Gastrocnemius medialis (tissue), 4 donors: ENCODE measurements at regions not wholly inside any gene's neighbourhood (a gene's known extent, or its start where the extent isn't known, plus 50 kb on each side); places are given as distances from the start of the nearest gene placed in this dataset.

Source experiments
- ATAC-seq, 2 donors: fragments of 150-250 bp; one replicate each; pipeline ENCODE4 v1.9.1; 2016
- DNase-seq, 2 donors: peaks; one replicate each; pipeline ENCODE4 v3.0.0-alpha.2; 2019
- H3K27ac ChIP-seq, 4 donors: fragments of 200-600 bp; sonication (generic); 1 replicate in 1 of 4; 2 replicates in 3 of 4; pipeline ENCODE4 v1.5.1; 2016 to 2018; ENCODE audit warnings: mild to moderate bottlenecking in 2 of 4, moderate library complexity in 1 of 4
- H3K27me3 ChIP-seq, 3 donors: fragments of 200-600 bp; sonication (generic) in 2 of 3; 1 replicate in 1 of 3; 2 replicates in 2 of 3; pipeline versions ENCODE4 v1.5.1 to v1.6.0; 2016 to 2019; ENCODE audit warnings: mild to moderate bottlenecking in 1 of 3, moderate library complexity in 1 of 3
- H3K36me3 ChIP-seq, 2 donors: fragments of 200-600 bp; sonication (generic) in 1 of 2; one replicate each; pipeline ENCODE4 v1.5.1; 2017 to 2018
- H3K4me1 ChIP-seq, 2 donors: fragments of 200-600 bp; sonication (generic) in 1 of 2; one replicate each; pipeline ENCODE4 v1.5.1; 2016 to 2017; ENCODE audit warnings: mild to moderate bottlenecking in 2 of 2
- H3K4me3 ChIP-seq, 4 donors: fragments of 200-600 bp; sonication (generic) in 3 of 4; 1 replicate in 1 of 4; 2 replicates in 3 of 4; pipeline ENCODE4 v1.5.1; 2016 to 2019; ENCODE audit warnings: mild to moderate bottlenecking in 2 of 4
- H3K9me3 ChIP-seq, 3 donors: fragments of 200-600 bp; sonication (generic) in 2 of 3; 1 replicate in 1 of 3; 2 replicates in 2 of 3; pipeline ENCODE4 v1.5.1; 2016 to 2019
- CTCF ChIP-seq, 5 experiments: fragments of 450-650 bp in 3 of 5; fragments of 200-600 bp in 2 of 5; sonication (generic) in 2 of 5; IDR thresholded peaks in 4 of 5; conservative IDR thresholded peaks in 1 of 5; 1 replicate in 4 of 5; 2 replicates in 1 of 5; pipeline ENCODE4 v1.5.1; 2016 to 2019; ENCODE audit warnings: antibody characterized with exemption in 5 of 5, mild to moderate bottlenecking in 3 of 5, moderate library complexity in 3 of 5
- POLR2A ChIP-seq, 2 donors: fragments of 450-650 bp; IDR thresholded peaks; one replicate each; pipeline ENCODE4 v1.6.1; 2017; ENCODE audit warnings: antibody characterized with exemption in 2 of 2, mild to moderate bottlenecking in 2 of 2, moderate library complexity in 2 of 2
- in situ Hi-C, 4 donors: fragments of 200-750 bp; cut with MboI; loops; one replicate each; pipeline versions ENCODE4 v1.15.0 to v1.8.0; 2017; ENCODE audit warnings: low sequenced_read_pairs in 4 of 4
- intact Hi-C: fragments of 100-400 bp; cut with DNase I; formaldehyde crosslinking; loops from one replicate; pipeline ENCODE4 v1.15.1; 2023; ENCODE audit warnings: low total_unique reads

DNA sequence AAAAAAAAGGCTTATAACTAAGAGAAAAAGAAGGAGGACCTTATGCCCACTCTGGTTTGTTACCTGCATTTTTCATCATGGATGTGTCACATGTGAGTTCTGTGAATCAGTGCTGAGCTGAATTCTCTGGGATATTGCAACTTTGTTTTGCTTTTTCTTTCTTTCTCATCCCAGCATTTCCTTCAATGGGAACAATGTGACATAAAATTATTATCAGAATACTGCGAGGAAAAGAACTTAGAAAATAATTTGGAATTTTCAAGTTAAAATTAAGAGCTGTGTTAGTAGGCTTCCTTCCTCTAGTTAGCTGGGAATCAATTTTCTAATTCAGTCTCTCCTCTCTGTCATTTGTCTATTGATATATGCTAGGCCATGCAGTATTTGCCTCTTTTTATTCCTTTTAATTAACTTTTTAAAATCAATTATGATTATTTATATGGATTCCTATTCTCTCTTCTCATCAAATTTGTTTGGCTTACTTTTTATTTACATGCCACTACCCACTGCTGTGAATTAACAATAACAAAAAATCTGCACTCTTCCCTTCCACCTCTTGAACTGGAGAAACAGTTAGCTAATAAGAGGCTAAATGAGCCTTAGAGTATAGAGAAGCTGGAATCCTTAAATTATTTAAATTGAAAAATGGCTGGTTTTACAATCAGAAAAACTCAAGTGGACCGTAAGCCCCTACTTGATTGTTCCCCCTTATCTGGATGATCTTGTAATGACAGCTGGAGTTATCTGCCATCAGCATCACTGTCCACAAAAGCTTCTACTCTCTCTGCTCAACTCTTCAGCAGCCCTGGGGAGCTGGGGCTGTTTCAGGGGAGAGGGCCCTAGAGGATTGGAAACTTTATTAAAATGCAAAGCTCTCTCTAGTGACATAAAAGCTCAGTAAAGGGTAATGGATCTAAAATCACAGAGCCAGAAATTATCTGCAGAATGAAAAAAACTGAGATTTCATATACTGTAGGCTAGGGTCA, 95.3 kb upstream of the SOX2 start:
- H3K4me1 ChIP-seq = peaks cover under 1 to 1% of the 10 kb centered on the region in 2 donors
- ATAC-seq = no peak
- H3K4me3 ChIP-seq = no peak overlapping the region
- no peaks in the 10 kb centered on the region for H3K36me3 ChIP-seq
- no peaks in the 10 kb centered on the region for H3K27me3 ChIP-seq
- intact Hi-C loops (no loop called here), in situ Hi-C loops (no loop called here)
- DNase-seq = no peak
- no peak overlapping the region for H3K27ac ChIP-seq
- TF ChIP-seq POLR2A (IDR thresholded peaks at IDR 0.05) (no peak), CTCF (IDR thresholded peaks at IDR 0.05 in 4 of 5, conservative IDR thresholded peaks at IDR 0.05 in 1 of 5) (no peak)
- H3K9me3 ChIP-seq = no peaks in the 10 kb centered on the region

GRCh38 chr3:181615666-181616065, 96.1 kb upstream of the SOX2 start:
- Histone ChIP-seq H3K4me1 (peaks cover 7% of the 10 kb centered on the region in 2 donors), H3K4me3 (no peak overlapping the region), H3K9me3 (no peaks in the 10 kb centered on the region), H3K27me3 (no peaks in the 10 kb centered on the region), H3K36me3 (no peaks in the 10 kb centered on the region), H3K27ac (no peak overlapping the region)
- DNase-seq (no peak), ATAC-seq (no peak)
- no peak for TF ChIP-seq CTCF (IDR thresholded peaks at IDR 0.05 in 4 of 5, conservative IDR thresholded peaks at IDR 0.05 in 1 of 5)
- in situ Hi-C loops = no loop called here
- intact Hi-C loops = no loop called here

DNA sequence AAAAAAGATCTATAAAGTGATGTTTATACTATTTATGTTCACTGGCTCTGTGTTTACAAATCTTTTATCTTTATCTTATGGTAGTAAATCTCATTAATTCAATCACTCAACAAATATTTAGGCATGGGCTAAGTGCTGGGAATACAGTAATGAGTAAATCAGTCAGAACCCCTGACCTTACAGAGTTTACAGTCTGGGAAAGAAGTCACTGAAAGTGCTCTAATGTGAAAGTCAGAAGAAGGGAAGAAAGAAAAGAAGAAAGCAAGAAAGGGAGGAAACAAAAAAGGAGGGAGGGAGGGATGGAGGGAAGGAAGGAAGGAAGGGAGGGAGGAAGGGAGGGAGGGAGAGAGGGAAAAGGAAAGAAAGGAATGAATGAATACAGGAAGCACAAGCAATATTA, 96.8 kb upstream of the SOX2 start:
- H3K9me3 ChIP-seq = no peaks in the 10 kb centered on the region
- in situ Hi-C loops = no loop called here
- TF ChIP-seq CTCF (IDR thresholded peaks at IDR 0.05 in 4 of 5, conservative IDR thresholded peaks at IDR 0.05 in 1 of 5) (no peak), POLR2A (IDR thresholded peaks at IDR 0.05) (no peak)

DNA sequence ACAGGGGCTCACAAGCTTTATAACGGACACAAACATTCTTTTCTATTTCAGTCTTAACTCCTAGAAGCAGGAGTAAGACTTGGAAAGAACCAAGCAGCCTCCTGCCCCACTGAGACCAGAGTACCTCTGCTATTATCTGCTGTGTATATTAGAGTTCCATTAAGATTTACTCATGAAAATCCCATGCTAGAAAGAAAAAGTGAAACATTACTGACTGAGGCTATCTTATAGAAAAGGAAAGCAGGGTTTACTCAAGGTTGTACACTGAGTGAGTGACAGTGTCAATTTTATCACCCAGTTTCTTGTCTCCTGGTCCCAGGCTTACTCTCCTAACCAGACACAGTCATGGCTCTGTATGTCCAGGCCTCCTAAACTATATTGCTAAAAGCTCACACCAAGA, 97.9 kb upstream of the SOX2 start:
- intact Hi-C loops (no loop called here), in situ Hi-C loops (no loop called here)
- no peak for TF ChIP-seq POLR2A (IDR thresholded peaks at IDR 0.05)
- TF ChIP-seq CTCF (IDR thresholded peaks at IDR 0.05 in 4 of 5, conservative IDR thresholded peaks at IDR 0.05 in 1 of 5) = no peak
- DNase-seq (no peak), ATAC-seq (no peak)
- Histone ChIP-seq H3K4me1 (peaks cover 10 to 11% of the 10 kb centered on the region in 2 donors), H3K9me3 (no peaks in the 10 kb centered on the region), H3K36me3 (no peaks in the 10 kb centered on the region), H3K27me3 (no peaks in the 10 kb centered on the region), H3K27ac (no peak overlapping the region), H3K4me3 (no peak overlapping the region)

More for the DNA sequence above, 96.8 kb upstream of the SOX2 start:
- ATAC-seq (no peak), DNase-seq (no peak)
- Histone ChIP-seq H3K4me3 (no peak overlapping the region), H3K27me3 (no peaks in the 10 kb centered on the region), H3K4me1 (peaks cover 10 to 11% of the 10 kb centered on the region in 2 donors), H3K36me3 (no peaks in the 10 kb centered on the region), H3K27ac (no peak overlapping the region)
- intact Hi-C loops = no loop called here
